ENCODE measurements at regions not wholly inside any gene's neighbourhood (a gene's known extent, or its start where the extent isn't known, plus 50 kb on each side); places are given as distances from the start of the nearest gene placed in this dataset.

DNA sequence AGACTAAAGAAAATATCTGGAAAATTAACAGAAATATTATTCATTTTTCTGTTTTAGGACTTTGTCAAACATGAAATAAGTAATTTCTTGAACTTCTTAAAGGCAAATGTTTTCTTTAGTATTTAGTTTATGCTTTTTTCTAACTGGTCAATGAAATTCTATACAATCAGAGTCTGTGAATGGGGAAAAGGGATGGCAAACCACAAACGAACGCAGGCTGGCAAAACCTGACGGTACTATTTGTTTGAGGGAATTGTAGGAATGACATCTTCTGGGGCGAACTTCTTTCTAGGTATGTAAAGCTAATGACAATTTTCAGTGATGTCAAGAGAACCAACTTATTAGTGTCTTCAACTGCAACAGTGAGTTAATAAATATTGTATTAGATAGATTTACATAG is 156.0 kb downstream of the SIPA1L2 start:
- H3K4me3 ChIP-seq (ENCODE audit: low read depth, low read length): no peak overlapping the region
- TF ChIP-seq, protein P1, sequence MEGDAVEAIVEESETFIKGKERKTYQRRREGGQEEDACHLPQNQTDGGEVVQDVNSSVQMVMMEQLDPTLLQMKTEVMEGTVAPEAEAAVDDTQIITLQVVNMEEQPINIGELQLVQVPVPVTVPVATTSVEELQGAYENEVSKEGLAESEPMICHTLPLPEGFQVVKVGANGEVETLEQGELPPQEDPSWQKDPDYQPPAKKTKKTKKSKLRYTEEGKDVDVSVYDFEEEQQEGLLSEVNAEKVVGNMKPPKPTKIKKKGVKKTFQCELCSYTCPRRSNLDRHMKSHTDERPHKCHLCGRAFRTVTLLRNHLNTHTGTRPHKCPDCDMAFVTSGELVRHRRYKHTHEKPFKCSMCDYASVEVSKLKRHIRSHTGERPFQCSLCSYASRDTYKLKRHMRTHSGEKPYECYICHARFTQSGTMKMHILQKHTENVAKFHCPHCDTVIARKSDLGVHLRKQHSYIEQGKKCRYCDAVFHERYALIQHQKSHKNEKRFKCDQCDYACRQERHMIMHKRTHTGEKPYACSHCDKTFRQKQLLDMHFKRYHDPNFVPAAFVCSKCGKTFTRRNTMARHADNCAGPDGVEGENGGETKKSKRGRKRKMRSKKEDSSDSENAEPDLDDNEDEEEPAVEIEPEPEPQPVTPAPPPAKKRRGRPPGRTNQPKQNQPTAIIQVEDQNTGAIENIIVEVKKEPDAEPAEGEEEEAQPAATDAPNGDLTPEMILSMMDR (IDR thresholded peaks at IDR 0.05; ENCODE audit: low read depth, low read length): no peak

DNA sequence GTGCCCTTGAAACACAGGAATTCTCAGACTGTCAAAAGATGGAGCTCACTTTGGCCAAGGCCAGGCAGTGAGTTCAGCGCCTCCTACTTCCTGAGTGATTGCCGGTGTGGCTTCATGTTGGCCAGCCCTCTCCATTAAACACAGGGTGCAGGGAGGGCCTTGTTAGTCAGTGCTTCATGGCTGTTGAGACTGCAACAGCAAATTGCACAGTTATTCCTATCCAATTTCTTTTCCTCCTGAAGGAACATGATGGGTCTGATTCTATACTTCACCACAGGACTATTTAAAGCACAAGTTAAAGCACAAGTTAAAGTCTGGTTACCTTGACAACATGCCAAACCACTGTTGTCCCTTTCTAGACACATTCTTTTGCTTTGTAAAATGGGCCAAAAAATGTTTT is 156.6 kb downstream of the SIPA1L2 start:
- H3K4me3 ChIP-seq (ENCODE audit: low read depth, low read length): no peak overlapping the region
- TF ChIP-seq, protein P1 (IDR thresholded peaks at IDR 0.05; ENCODE audit: low read depth, low read length): no peak

DNA sequence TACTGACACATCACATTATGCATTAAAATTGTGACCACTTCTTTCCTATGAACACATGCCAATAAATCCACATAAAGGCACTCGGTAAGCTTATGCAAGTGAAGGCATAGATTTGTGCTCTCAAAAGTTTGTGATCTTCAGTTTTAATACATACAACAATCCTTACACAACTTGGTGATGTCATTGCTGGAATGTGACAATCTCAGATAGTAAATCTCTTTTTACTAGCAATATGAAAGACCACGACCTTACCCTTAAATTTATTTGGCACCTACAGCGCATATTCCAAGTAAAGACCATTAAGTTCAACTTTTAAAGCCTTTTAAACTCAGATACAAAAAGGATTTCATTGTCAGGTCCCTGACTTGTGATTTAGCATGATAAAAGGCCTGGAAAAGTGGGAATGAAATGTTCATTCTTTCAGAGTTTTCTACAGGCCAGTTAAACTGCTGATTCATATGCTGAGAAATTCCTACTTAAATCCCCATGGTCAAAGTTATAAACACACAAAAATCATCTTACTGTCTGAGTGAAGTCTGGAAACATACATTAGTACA is 157.4 kb downstream of the SIPA1L2 start:
- H3K4me3 ChIP-seq (ENCODE audit: low read depth, low read length): no peak overlapping the region
- TF ChIP-seq, protein P1 (IDR thresholded peaks at IDR 0.05; ENCODE audit: low read depth, low read length): no peak

DNA sequence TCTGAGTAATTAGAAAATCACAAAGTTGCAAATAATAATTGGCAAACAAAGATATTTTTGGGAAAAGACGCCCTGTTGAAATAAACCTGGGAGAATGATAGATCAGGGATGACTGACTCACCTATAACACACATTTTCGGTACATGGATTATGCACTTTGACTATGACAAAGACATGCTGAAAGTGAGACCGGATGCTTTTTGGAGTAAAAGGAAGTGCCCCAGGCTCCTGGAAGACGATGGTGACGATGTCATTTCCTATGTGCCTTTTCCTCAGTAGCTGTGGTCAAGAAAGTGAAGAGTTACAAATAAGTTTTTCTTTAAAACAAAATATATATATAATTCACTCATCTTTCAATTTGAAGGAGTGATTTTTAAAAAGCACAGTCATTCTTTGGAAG is 158.7 kb downstream of the SIPA1L2 start:
- TF ChIP-seq, protein P1 (IDR thresholded peaks at IDR 0.05; ENCODE audit: low read depth, low read length): no peak
- H3K4me3 ChIP-seq (ENCODE audit: low read depth, low read length): no peak overlapping the region

DNA sequence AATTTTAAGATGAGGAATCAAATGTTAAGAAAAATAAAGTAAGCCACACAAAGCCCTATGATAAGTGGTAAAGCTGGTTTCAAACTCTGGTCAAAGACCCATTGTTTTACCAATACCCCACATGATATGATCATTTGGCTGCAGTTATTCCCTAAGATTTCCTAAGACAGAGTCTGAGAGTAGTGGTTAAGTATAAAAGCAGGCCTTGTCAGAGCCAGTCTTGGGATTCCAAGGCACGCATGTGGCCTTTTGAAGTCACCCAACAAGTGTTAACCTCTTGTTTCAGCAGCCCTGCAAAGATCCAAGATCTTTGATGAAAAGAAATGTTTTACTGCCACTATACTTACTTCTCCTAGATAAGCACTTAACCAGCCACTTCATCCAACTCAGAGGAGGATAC is 159.2 kb downstream of the SIPA1L2 start:
- no peak overlapping the region for H3K4me3 ChIP-seq (ENCODE audit: low read depth, low read length)
- TF ChIP-seq, protein P1 (IDR thresholded peaks at IDR 0.05; ENCODE audit: low read depth, low read length): no peak

DNA sequence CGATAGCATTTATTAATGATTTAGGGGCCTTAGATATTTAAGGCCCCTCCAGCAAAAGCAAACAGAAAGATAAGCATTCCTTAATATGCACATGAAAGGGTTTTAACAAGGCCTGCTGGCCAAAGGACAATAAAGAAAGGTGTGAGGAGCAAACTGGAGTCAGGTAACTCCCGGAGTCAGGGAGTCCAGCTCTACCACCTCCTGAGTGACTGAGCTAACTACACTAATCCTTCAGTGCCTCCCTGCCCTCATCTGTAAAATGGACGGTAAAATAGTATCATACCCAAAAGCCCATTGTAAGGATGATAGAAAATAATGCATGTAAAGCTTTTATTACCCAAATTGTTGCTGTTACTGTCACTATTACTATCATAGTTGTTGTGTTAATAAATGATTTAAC is 161.7 kb downstream of the SIPA1L2 start:
- no peak overlapping the region for H3K4me3 ChIP-seq (ENCODE audit: low read depth, low read length)
- TF ChIP-seq, protein P1 (IDR thresholded peaks at IDR 0.05; ENCODE audit: low read depth, low read length): no peak

DNA sequence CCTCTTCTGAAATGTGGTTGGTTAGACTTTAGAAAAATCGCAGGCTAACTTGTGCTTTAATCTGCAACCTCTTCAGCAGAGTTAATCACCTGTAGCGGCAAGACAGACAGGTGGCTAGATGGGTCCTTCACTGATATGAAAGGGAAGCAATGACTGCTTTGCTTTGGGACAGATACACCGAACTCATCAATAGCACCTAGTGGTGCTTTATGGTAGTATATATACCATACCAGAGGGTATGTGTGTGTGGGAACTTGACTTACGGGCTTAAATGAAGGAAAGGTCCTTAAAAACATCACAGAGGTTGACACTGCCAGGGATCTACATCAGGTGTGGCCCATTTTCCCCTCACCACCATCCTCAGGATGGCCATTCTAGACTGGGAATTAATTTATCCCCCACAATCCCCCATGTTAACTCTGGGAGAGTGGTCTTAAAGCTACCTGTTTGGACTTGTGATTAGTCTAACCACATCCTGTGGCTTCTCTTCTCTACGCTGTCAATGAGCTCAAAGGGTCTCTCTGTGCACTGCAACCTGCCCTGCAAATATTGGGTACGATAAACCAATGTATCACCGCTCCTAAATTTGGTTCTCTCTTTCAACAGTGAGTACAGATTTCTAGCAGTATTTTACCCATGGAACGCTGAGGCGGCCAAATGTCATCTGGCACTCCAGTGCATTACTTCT is 162.7 kb downstream of the SIPA1L2 start:
- TF ChIP-seq, protein P1 (IDR thresholded peaks at IDR 0.05; ENCODE audit: low read depth, low read length): no peak
- H3K4me3 ChIP-seq (ENCODE audit: low read depth, low read length): no peak overlapping the region

All from WI38 (cell line).